SK-N-SH treated with all-trans-retinoic acid at 6 μM for 48 hours (cell line): ENCODE measurements at regions not wholly inside any gene's neighbourhood (a gene's known extent, or its start where the extent isn't known, plus 50 kb on each side); places are given as distances from the start of the nearest gene placed in this dataset.

Experiments
- ATAC-seq: fragments of 200-7000 bp; cut with Tn5 transposase; 3 replicates; pipeline ENCODE4 v1.9.1; 2020; ENCODE audit warnings: mild to moderate bottlenecking, moderate library complexity
- ARNTL ChIP-seq: fragments of 450-650 bp; formaldehyde crosslinking; IDR thresholded peaks from 2 replicates; pipeline ENCODE4 v1.5.0; 2020; ENCODE audit warnings: low read depth, mild to moderate bottlenecking, moderate library complexity, borderline replicate concordance
- BACH2 ChIP-seq: fragments of 250-450 bp; sonication (Bioruptor Pico); IDR thresholded peaks from 2 replicates; pipeline ENCODE4 v1.9.0; 2021; ENCODE audit warnings: mild to moderate bottlenecking, borderline replicate concordance
- CSDC2 ChIP-seq: fragments of 250-450 bp; sonication (Bioruptor Pico); IDR thresholded peaks from 2 replicates; pipeline ENCODE4 v1.5.0; 2020; ENCODE audit warnings: mild to moderate bottlenecking, moderate library complexity
- CSRNP3 ChIP-seq: fragments of 250-450 bp; sonication (Bioruptor Pico); IDR thresholded peaks from 2 replicates; pipeline ENCODE4 v1.5.1; 2021; ENCODE audit warnings: mild to moderate bottlenecking, moderate library complexity
- ESRRG ChIP-seq: fragments of 250-450 bp; sonication (Bioruptor Pico); IDR thresholded peaks from 2 replicates; pipeline ENCODE4 v1.6.1; 2021; ENCODE audit warnings: mild to moderate bottlenecking
- GLIS3 ChIP-seq: fragments of 250-450 bp; sonication (Bioruptor Pico); IDR thresholded peaks from 2 replicates; pipeline ENCODE4 v1.5.0; 2020; ENCODE audit warnings: mild to moderate bottlenecking, moderate library complexity
- OSR1 ChIP-seq: fragments of 250-450 bp; sonication (Bioruptor Pico); IDR thresholded peaks from 2 replicates; pipeline ENCODE4 v1.8.0; 2022; ENCODE audit warnings: moderate library complexity, mild to moderate bottlenecking, inconsistent platforms
- PATZ1 ChIP-seq: fragments of 250-450 bp; sonication (Bioruptor Pico); IDR thresholded peaks from 2 replicates; pipeline ENCODE4 v1.8.0; 2020; ENCODE audit warnings: mild to moderate bottlenecking, moderate library complexity, borderline replicate concordance
- PPARA ChIP-seq: fragments of 250-450 bp; sonication (Bioruptor Pico); IDR thresholded peaks from 2 replicates; pipeline ENCODE4 v1.5.0; 2020; ENCODE audit warnings: mild to moderate bottlenecking, borderline replicate concordance
- RARB ChIP-seq: fragments of 250-450 bp; sonication (Bioruptor Pico); IDR thresholded peaks from 2 replicates; pipeline ENCODE4 v1.8.0; 2021; ENCODE audit warnings: mild to moderate bottlenecking, moderate library complexity
- SNAI2 ChIP-seq: fragments of 250-450 bp; sonication (Bioruptor Pico); IDR thresholded peaks from 2 replicates; pipeline ENCODE4 v1.5.0; 2020; ENCODE audit warnings: mild to moderate bottlenecking, moderate library complexity
- TCF4 ChIP-seq: fragments of 250-450 bp; sonication (Bioruptor Pico); IDR thresholded peaks from 2 replicates; pipeline ENCODE4 v1.8.0; 2021; ENCODE audit warnings: mild to moderate bottlenecking, moderate library complexity, borderline replicate concordance
- TOX ChIP-seq: fragments of 250-450 bp; sonication (Bioruptor Pico); IDR thresholded peaks from 2 replicates; pipeline ENCODE4 v1.8.0; 2021; ENCODE audit warnings: mild to moderate bottlenecking, moderate library complexity, borderline replicate concordance
- ZC3H10 ChIP-seq: fragments of 250-450 bp; sonication (Bioruptor Pico); IDR thresholded peaks from 2 replicates; pipeline ENCODE4 v1.5.1; 2021; ENCODE audit warnings: mild to moderate bottlenecking, moderate library complexity
- ZFP3 ChIP-seq: fragments of 250-450 bp; sonication (Bioruptor Pico); IDR thresholded peaks from 2 replicates; pipeline ENCODE4 v1.5.0; 2020; ENCODE audit warnings: mild to moderate bottlenecking, moderate library complexity
- ZNF565 ChIP-seq: fragments of 450-650 bp; formaldehyde crosslinking; conservative IDR thresholded peaks from 2 replicates; pipeline ENCODE4 v1.5.0; 2020; ENCODE audit warnings: low read depth, mild to moderate bottlenecking, moderate library complexity
- ZNF70 ChIP-seq: fragments of 450-650 bp; formaldehyde crosslinking; IDR thresholded peaks from 2 replicates; pipeline ENCODE4 v1.5.0; 2020; ENCODE audit warnings: mild to moderate bottlenecking, moderate library complexity
- ZNF8 ChIP-seq: fragments of 450-650 bp; formaldehyde crosslinking; IDR thresholded peaks from 2 replicates; pipeline ENCODE4 v1.5.0; 2020; ENCODE audit warnings: mild to moderate bottlenecking, moderate library complexity
- TF ChIP-seq, protein P1 (sequence below): fragments of 250-450 bp; sonication (Bioruptor Pico); IDR thresholded peaks from 2 replicates; pipeline ENCODE4 v1.5.0; 2020; ENCODE audit warnings: mild to moderate bottlenecking, moderate library complexity
- TF ChIP-seq, protein P2 (sequence below): fragments of 250-450 bp; sonication (Bioruptor Pico); IDR thresholded peaks from 2 replicates; pipeline ENCODE4 v1.5.1; 2020; ENCODE audit warnings: low read depth, mild to moderate bottlenecking, moderate library complexity
- TF ChIP-seq, protein P3 (sequence below): fragments of 250-450 bp; sonication (Bioruptor Pico); IDR thresholded peaks from 2 replicates; pipeline ENCODE4 v1.8.0; 2021; ENCODE audit warnings: low read depth, mild to moderate bottlenecking, moderate library complexity, borderline replicate concordance

DNA sequence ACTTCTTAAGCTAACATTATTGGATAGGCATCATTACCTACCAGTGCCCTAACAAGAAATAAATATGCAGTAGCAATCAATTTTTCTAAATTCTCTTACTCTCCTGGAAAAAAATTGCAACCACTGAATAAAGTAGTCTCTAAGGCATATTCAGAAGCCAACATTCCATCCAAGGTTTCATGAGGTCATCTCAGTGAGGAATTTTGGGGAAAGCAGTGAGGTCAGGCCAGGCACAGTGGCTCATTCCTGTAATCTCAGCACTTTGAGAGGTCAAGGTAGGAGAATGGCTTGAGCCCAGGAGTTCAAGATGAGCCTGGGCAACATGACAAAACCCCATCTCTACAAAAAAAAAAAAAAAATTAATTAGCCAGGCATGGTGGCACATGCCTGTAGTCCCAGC is 75.9 kb upstream of the GHITM start:
- ATAC-seq, result no peak
- TF ChIP-seq ZC3H10 (CRISPR knock-in tag) (no peak), CSDC2 (CRISPR knock-in tag) (no peak), ESRRG (CRISPR knock-in tag) (no peak), CSRNP3 (CRISPR knock-in tag) (no peak), ZFP3 (no peak), PATZ1 (CRISPR knock-in tag) (no peak), BACH2 (CRISPR knock-in tag) (no peak), SNAI2 (CRISPR knock-in tag) (no peak), ZNF8 (no peak), TCF4 (CRISPR knock-in tag) (no peak), ARNTL (no peak), TOX (no peak), OSR1 (CRISPR knock-in tag) (no peak)
- TF ChIP-seq, protein P1, sequence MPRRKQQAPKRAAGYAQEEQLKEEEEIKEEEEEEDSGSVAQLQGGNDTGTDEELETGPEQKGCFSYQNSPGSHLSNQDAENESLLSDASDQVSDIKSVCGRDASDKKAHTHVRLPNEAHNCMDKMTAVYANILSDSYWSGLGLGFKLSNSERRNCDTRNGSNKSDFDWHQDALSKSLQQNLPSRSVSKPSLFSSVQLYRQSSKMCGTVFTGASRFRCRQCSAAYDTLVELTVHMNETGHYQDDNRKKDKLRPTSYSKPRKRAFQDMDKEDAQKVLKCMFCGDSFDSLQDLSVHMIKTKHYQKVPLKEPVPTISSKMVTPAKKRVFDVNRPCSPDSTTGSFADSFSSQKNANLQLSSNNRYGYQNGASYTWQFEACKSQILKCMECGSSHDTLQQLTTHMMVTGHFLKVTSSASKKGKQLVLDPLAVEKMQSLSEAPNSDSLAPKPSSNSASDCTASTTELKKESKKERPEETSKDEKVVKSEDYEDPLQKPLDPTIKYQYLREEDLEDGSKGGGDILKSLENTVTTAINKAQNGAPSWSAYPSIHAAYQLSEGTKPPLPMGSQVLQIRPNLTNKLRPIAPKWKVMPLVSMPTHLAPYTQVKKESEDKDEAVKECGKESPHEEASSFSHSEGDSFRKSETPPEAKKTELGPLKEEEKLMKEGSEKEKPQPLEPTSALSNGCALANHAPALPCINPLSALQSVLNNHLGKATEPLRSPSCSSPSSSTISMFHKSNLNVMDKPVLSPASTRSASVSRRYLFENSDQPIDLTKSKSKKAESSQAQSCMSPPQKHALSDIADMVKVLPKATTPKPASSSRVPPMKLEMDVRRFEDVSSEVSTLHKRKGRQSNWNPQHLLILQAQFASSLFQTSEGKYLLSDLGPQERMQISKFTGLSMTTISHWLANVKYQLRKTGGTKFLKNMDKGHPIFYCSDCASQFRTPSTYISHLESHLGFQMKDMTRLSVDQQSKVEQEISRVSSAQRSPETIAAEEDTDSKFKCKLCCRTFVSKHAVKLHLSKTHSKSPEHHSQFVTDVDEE (CRISPR knock-in tag), result no peak

GRCh38 chr10:84065804-84066601 is 73.3 kb upstream of the GHITM start:
- TF ChIP-seq BACH2 (CRISPR knock-in tag) (no peak), ARNTL (no peak), TCF4 (CRISPR knock-in tag) (no peak), ESRRG (CRISPR knock-in tag) (no peak), ZNF70 (CRISPR knock-in tag) (no peak), ZFP3 (no peak), CSDC2 (CRISPR knock-in tag) (no peak), PPARA (CRISPR knock-in tag) (no peak), ZNF8 (no peak), ZNF565 (CRISPR knock-in tag) (no peak)
- TF ChIP-seq, protein P2, sequence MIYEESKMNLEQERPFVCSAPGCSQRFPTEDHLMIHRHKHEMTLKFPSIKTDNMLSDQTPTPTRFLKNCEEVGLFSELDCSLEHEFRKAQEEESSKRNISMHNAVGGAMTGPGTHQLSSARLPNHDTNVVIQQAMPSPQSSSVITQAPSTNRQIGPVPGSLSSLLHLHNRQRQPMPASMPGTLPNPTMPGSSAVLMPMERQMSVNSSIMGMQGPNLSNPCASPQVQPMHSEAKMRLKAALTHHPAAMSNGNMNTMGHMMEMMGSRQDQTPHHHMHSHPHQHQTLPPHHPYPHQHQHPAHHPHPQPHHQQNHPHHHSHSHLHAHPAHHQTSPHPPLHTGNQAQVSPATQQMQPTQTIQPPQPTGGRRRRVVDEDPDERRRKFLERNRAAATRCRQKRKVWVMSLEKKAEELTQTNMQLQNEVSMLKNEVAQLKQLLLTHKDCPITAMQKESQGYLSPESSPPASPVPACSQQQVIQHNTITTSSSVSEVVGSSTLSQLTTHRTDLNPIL (CRISPR knock-in tag), result no peak
- TF ChIP-seq, protein P3, sequence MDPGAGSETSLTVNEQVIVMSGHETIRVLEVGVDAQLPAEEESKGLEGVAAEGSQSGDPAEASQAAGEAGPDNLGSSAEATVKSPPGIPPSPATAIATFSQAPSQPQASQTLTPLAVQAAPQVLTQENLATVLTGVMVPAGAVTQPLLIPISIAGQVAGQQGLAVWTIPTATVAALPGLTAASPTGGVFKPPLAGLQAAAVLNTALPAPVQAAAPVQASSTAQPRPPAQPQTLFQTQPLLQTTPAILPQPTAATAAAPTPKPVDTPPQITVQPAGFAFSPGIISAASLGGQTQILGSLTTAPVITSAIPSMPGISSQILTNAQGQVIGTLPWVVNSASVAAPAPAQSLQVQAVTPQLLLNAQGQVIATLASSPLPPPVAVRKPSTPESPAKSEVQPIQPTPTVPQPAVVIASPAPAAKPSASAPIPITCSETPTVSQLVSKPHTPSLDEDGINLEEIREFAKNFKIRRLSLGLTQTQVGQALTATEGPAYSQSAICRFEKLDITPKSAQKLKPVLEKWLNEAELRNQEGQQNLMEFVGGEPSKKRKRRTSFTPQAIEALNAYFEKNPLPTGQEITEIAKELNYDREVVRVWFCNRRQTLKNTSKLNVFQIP (CRISPR knock-in tag), result no peak
- no peak for ATAC-seq

DNA sequence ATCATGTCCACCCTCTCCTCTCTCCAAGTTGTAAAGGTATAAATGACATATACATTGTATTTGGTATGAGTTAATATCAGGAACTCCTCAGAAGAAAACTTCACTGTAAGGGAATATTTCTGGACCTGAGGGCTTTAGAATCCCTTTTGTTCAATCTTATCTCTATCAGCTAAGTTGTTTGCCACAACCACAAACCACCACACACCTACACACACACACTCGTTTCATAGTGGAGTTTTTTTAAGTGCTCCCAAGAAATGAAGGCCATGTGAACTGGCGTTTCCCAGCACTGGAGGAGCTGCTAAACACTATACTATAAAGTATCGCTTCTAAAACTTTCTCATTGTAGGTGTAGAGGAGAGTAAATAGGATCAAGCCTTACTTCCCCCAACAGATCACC is 64.8 kb upstream of the GHITM start:
- no peak for ATAC-seq
- no peak for TF ChIP-seq ESRRG (CRISPR knock-in tag)
- TF ChIP-seq GLIS3 (CRISPR knock-in tag), result no peak
- TF ChIP-seq, protein P3 (CRISPR knock-in tag), result no peak
- TF ChIP-seq ARNTL, result no peak
- TF ChIP-seq TOX, result no peak
- no peak for TF ChIP-seq PPARA (CRISPR knock-in tag)
- no peak for TF ChIP-seq OSR1 (CRISPR knock-in tag)
- no peak for TF ChIP-seq RARB (CRISPR knock-in tag)
- TF ChIP-seq, protein P2 (CRISPR knock-in tag), result no peak
- TF ChIP-seq CSDC2 (CRISPR knock-in tag), result no peak
- TF ChIP-seq ZNF565 (CRISPR knock-in tag), result no peak
- TF ChIP-seq ZNF8, result no peak
- no peak for TF ChIP-seq ZFP3
- TF ChIP-seq CSRNP3 (CRISPR knock-in tag), result no peak
- no peak for TF ChIP-seq BACH2 (CRISPR knock-in tag)
